Small intestine (tissue), 7 donors: ENCODE measurements at regions not wholly inside any gene's neighbourhood (a gene's known extent, or its start where the extent isn't known, plus 50 kb on each side); places are given as distances from the start of the nearest gene placed in this dataset.

Source experiments
- DNase-seq, 2 donors: peaks; one replicate each; pipeline versions ENCODE4 v3.0.0 to v3.0.0-alpha.2; 2013
- FAIRE-seq: peaks from 2 replicates; lab custom pipeline; 2012; peaks lifted over from hg19 to GRCh38; lab: Jason Lieb, UNC
- H3K27ac ChIP-seq, 3 donors: one replicate each; pipeline ENCODE4 v1.5.1; 2013; ENCODE audit warnings: low read length in 2 of 3, mild to moderate bottlenecking in 2 of 3, control low read depth in 1 of 3, inconsistent platforms in 1 of 3, low read depth in 1 of 3, moderate library complexity in 1 of 3
- H3K27me3 ChIP-seq, 3 donors: one replicate each; pipeline ENCODE4 v1.6.1; 2013; ENCODE audit warnings: low read length in 3 of 3, inconsistent platforms in 1 of 3; ENCODE audit not compliant: control insufficient read depth in 3 of 3, insufficient read depth in 3 of 3
- H3K36me3 ChIP-seq, 3 donors: one replicate each; pipeline ENCODE4 v1.6.1; 2013; ENCODE audit warnings: low read length in 3 of 3, inconsistent platforms in 1 of 3, low read depth in 1 of 3, mild to moderate bottlenecking in 1 of 3, moderate library complexity in 1 of 3; ENCODE audit not compliant: control insufficient read depth in 3 of 3, insufficient read depth in 2 of 3
- H3K4me1 ChIP-seq, 3 donors: one replicate each; pipeline ENCODE4 v1.6.1; 2013; ENCODE audit warnings: low read length in 2 of 3, inconsistent platforms in 1 of 3, low read depth in 1 of 3, mild to moderate bottlenecking in 1 of 3, moderate library complexity in 1 of 3; ENCODE audit not compliant: control insufficient read depth in 3 of 3, insufficient read depth in 2 of 3
- H3K4me3 ChIP-seq, 3 donors: one replicate each; pipeline ENCODE4 v1.5.1; 2013; ENCODE audit warnings: low read length in 3 of 3, control low read depth in 1 of 3, inconsistent platforms in 1 of 3, low read depth in 1 of 3, mild to moderate bottlenecking in 1 of 3, moderate library complexity in 1 of 3
- H3K9me3 ChIP-seq, 2 donors: one replicate each; pipeline ENCODE4 v1.6.1; 2013; ENCODE audit warnings: low read depth in 1 of 2, low read length in 1 of 2; ENCODE audit not compliant: control insufficient read depth in 2 of 2, insufficient read depth in 1 of 2
- WGBS, 3 donors: extraction: QIAGEN DNeasy Blood & Tissue Kit; methylation state at CpG; one replicate each; pipeline ENCODE4 v1.1.7; 2013; 5-methylcytosine and 5-hydroxymethylcytosine counted together
- donor health status: healthy with polysubstance abuse.
- donor health status: control.
- donor health status: control.
- donor health status: Bipolar disorder and iron deficiency.
- donor health status: healthy.

- Histone ChIP-seq H3K36me3 (no peaks in the 10 kb centered on the region), H3K27me3 (no peaks in the 10 kb centered on the region), H3K4me1 (no peaks in the 10 kb centered on the region), H3K27ac (no peak overlapping the region), H3K4me3 (no peak overlapping the region), H3K9me3 (no peaks in the 10 kb centered on the region)
- no peak for FAIRE-seq
- no peak for DNase-seq
Observed at GRCh38 chr9:28866951-28867350, 1293.7 kb upstream of the C9orf72 start.

GRCh38 chr9:28868228-28868990 lies 1295.1 kb upstream of the C9orf72 start:
- DNase-seq (no peak), FAIRE-seq (no peak)
- no peak overlapping the region for H3K4me3 ChIP-seq
- no peaks in the 10 kb centered on the region for H3K36me3 ChIP-seq
- H3K27me3 ChIP-seq = no peaks in the 10 kb centered on the region
- no peak overlapping the region for H3K27ac ChIP-seq
- H3K4me1 ChIP-seq = no peaks in the 10 kb centered on the region
- WGBS, 3 donors = 68 to 81% (median 79%) methylated on average over 2 of the region's 2 CpGs
- H3K9me3 ChIP-seq = no peaks in the 10 kb centered on the region

GRCh38 chr9:28882529-28882928 lies 1309.2 kb upstream of the C9orf72 start:
- no peak overlapping the region for H3K4me3 ChIP-seq
- no peak for FAIRE-seq
- 10 to 43% (median 10%) methylated on average over 1 of the region's 1 CpG for WGBS, 3 donors

GRCh38 chr9:28883234-28883633 lies 1310.0 kb upstream of the C9orf72 start:
- no peaks in the 10 kb centered on the region for H3K9me3 ChIP-seq
- H3K4me1 ChIP-seq = no peaks in the 10 kb centered on the region
- DNase-seq (no peak), FAIRE-seq (no peak)
- H3K27me3 ChIP-seq = no peaks in the 10 kb centered on the region
- no peak overlapping the region for H3K27ac ChIP-seq
- no peaks in the 10 kb centered on the region for H3K36me3 ChIP-seq
- H3K4me3 ChIP-seq = no peak overlapping the region
- 13 to 31% (median 15%) methylated on average over 5 of the region's 5 CpGs for WGBS, 3 donors

More at GRCh38 chr9:28882529-28882928, 1309.2 kb upstream of the C9orf72 start:
- Histone ChIP-seq H3K9me3 (no peaks in the 10 kb centered on the region), H3K27ac (no peak overlapping the region), H3K4me1 (no peaks in the 10 kb centered on the region), H3K27me3 (no peaks in the 10 kb centered on the region), H3K36me3 (no peaks in the 10 kb centered on the region)
- no peak for DNase-seq

- no peaks in the 10 kb centered on the region for H3K27me3 ChIP-seq
- no peak overlapping the region for H3K4me3 ChIP-seq
- no peaks in the 10 kb centered on the region for H3K36me3 ChIP-seq
- 76 to 84% (median 79%) methylated on average over 2 of the region's 2 CpGs for WGBS, 3 donors
- H3K27ac ChIP-seq = no peak overlapping the region
- no peaks in the 10 kb centered on the region for H3K4me1 ChIP-seq
- FAIRE-seq (no peak), DNase-seq (no peak)
- no peaks in the 10 kb centered on the region for H3K9me3 ChIP-seq
Observed at GRCh38 chr9:28887188-28887884, 1314.1 kb upstream of the C9orf72 start.

GRCh38 chr9:28888806-28889205 lies 1315.5 kb upstream of the C9orf72 start:
- no peak overlapping the region for H3K4me3 ChIP-seq
- no peaks in the 10 kb centered on the region for H3K36me3 ChIP-seq
- no peak overlapping the region for H3K27ac ChIP-seq
- 69 to 85% (median 70%) methylated on average over 1 of the region's 1 CpG for WGBS, 3 donors
- no peaks in the 10 kb centered on the region for H3K9me3 ChIP-seq
- no peak for FAIRE-seq
- H3K4me1 ChIP-seq = no peaks in the 10 kb centered on the region
- no peak for DNase-seq
- H3K27me3 ChIP-seq = no peaks in the 10 kb centered on the region

- no peak overlapping the region for H3K4me3 ChIP-seq
- FAIRE-seq = no peak
- no peak overlapping the region for H3K27ac ChIP-seq
- H3K9me3 ChIP-seq = no peaks in the 10 kb centered on the region
- H3K4me1 ChIP-seq = no peaks in the 10 kb centered on the region
- H3K27me3 ChIP-seq = no peaks in the 10 kb centered on the region
- DNase-seq = no peak
- no peaks in the 10 kb centered on the region for H3K36me3 ChIP-seq
- WGBS, 3 donors = 60 to 75% (median 66%) methylated on average over 1 of the region's 1 CpG
Observed at GRCh38 chr9:28892538-28892937, 1319.3 kb upstream of the C9orf72 start.

- FAIRE-seq = no peak
- Histone ChIP-seq H3K9me3 (peaks cover 0 to 14% of the 10 kb centered on the region in 2 donors), H3K4me3 (no peak overlapping the region), H3K4me1 (no peaks in the 10 kb centered on the region), H3K27me3 (no peaks in the 10 kb centered on the region), H3K27ac (no peak overlapping the region), H3K36me3 (no peaks in the 10 kb centered on the region)
- DNase-seq = no peak
Observed at GRCh38 chr9:28899267-28899666, 1326.0 kb upstream of the C9orf72 start.
